HL-60 (cell line): ENCODE measurements at regions not wholly inside any gene's neighbourhood (a gene's known extent, or its start where the extent isn't known, plus 50 kb on each side); places are given as distances from the start of the nearest gene placed in this dataset.

ENCODE experiments used
- DNase-seq, 2 experiments: peaks; one replicate each; pipeline ENCODE4 v3.0.0-alpha.2; 2010 to 2020; ENCODE audit warnings: low read depth in 1 of 2, low spot score in 1 of 2
- H3K27ac ChIP-seq: fragments of 250-450 bp; sonication (Bioruptor Pico); replicated peaks from 2 replicates; pipeline ENCODE4 v1.5.1; 2020; ENCODE audit warnings: mild to moderate bottlenecking, moderate library complexity
- H3K27me3 ChIP-seq: fragments of 250-450 bp; sonication (Bioruptor Pico); 2 replicates; pipeline ENCODE4 v1.5.1; 2021; ENCODE audit warnings: mild to moderate bottlenecking, moderate library complexity; ENCODE audit not compliant: insufficient read depth, poor library complexity, severe bottlenecking
- H3K4me3 ChIP-seq: replicated peaks from 2 replicates; pipeline ENCODE4 v1.5.1; 2011; ENCODE audit warnings: mild to moderate bottlenecking, control low read depth, low read length; ENCODE audit not compliant: insufficient read depth
- GABPA ChIP-seq: IDR thresholded peaks from 2 replicates; pipeline ENCODE4 v1.6.1; 2012; ENCODE audit warnings: low read depth
- POLR2AphosphoS5 ChIP-seq: IDR thresholded peaks from 2 replicates; pipeline ENCODE4 v1.6.1; 2012; ENCODE audit warnings: low read depth
- SPI1 ChIP-seq: IDR thresholded peaks from 2 replicates; pipeline ENCODE4 v1.6.1; 2012; ENCODE audit warnings: low read depth, mild to moderate bottlenecking, borderline replicate concordance
- TF ChIP-seq, protein P1 (sequence below): IDR thresholded peaks from one replicate; pipeline ENCODE4 v1.5.1; 2011; ENCODE audit warnings: low read length, control low read depth, inconsistent platforms; ENCODE audit not compliant: insufficient read depth
- TF ChIP-seq, protein P2 (sequence below): IDR thresholded peaks from 2 replicates; pipeline ENCODE4 v1.6.1; 2012; ENCODE audit warnings: low read depth; ENCODE audit not compliant: insufficient replicate concordance

DNA sequence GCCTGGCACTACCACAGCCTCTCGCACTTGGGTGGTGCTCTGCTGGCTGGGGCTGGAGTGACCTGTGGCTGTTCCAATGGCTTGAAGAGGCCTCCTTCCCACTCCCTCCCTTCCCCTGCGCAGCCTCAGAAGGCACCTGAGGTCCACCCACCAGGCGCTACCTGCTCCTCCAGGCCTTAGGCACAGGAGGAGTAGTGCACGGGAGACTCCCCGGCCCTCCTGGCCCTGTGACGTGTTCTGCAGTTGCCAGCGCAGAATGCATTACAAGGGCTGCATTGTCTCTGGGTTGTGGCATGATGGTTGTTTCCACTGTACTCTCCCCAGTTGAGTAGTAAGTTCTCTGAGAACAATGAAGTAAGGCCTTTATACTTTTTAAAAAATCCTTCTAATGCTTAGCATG lies 128.6 kb downstream of the TEX29 start:
- no peak overlapping the region for H3K4me3 ChIP-seq
- no peak overlapping the region for H3K27ac ChIP-seq
- no peak for TF ChIP-seq SPI1
- no peak for TF ChIP-seq GABPA
- TF ChIP-seq, protein P1, sequence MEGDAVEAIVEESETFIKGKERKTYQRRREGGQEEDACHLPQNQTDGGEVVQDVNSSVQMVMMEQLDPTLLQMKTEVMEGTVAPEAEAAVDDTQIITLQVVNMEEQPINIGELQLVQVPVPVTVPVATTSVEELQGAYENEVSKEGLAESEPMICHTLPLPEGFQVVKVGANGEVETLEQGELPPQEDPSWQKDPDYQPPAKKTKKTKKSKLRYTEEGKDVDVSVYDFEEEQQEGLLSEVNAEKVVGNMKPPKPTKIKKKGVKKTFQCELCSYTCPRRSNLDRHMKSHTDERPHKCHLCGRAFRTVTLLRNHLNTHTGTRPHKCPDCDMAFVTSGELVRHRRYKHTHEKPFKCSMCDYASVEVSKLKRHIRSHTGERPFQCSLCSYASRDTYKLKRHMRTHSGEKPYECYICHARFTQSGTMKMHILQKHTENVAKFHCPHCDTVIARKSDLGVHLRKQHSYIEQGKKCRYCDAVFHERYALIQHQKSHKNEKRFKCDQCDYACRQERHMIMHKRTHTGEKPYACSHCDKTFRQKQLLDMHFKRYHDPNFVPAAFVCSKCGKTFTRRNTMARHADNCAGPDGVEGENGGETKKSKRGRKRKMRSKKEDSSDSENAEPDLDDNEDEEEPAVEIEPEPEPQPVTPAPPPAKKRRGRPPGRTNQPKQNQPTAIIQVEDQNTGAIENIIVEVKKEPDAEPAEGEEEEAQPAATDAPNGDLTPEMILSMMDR, result no peak
- no peak for TF ChIP-seq POLR2AphosphoS5
- TF ChIP-seq, protein P2, sequence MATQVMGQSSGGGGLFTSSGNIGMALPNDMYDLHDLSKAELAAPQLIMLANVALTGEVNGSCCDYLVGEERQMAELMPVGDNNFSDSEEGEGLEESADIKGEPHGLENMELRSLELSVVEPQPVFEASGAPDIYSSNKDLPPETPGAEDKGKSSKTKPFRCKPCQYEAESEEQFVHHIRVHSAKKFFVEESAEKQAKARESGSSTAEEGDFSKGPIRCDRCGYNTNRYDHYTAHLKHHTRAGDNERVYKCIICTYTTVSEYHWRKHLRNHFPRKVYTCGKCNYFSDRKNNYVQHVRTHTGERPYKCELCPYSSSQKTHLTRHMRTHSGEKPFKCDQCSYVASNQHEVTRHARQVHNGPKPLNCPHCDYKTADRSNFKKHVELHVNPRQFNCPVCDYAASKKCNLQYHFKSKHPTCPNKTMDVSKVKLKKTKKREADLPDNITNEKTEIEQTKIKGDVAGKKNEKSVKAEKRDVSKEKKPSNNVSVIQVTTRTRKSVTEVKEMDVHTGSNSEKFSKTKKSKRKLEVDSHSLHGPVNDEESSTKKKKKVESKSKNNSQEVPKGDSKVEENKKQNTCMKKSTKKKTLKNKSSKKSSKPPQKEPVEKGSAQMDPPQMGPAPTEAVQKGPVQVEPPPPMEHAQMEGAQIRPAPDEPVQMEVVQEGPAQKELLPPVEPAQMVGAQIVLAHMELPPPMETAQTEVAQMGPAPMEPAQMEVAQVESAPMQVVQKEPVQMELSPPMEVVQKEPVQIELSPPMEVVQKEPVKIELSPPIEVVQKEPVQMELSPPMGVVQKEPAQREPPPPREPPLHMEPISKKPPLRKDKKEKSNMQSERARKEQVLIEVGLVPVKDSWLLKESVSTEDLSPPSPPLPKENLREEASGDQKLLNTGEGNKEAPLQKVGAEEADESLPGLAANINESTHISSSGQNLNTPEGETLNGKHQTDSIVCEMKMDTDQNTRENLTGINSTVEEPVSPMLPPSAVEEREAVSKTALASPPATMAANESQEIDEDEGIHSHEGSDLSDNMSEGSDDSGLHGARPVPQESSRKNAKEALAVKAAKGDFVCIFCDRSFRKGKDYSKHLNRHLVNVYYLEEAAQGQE, result no peak
- peaks cover 2% of the 10 kb centered on the region for H3K27me3 ChIP-seq
- DNase-seq, result no peak

DNA sequence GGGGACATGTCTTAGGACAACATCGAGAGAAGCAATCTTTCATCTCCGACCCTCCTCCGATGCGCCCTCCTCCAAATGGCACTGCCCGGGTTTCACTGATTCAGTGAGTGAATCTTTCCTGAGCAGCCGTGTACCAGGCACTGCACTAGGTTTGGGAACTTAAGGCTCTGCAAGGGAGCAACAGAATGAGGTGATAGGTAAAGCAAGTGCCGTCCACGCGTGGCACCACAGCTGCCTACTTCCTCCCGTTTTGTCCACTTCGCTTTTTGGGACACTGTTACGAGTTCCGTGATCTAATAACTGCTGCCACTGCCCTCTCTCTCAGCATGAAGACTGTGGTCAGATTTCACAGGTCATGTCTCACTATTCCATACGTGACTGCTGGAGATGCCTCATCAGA lies 131.0 kb downstream of the TEX29 start:
- no peak overlapping the region for H3K27ac ChIP-seq

DNA sequence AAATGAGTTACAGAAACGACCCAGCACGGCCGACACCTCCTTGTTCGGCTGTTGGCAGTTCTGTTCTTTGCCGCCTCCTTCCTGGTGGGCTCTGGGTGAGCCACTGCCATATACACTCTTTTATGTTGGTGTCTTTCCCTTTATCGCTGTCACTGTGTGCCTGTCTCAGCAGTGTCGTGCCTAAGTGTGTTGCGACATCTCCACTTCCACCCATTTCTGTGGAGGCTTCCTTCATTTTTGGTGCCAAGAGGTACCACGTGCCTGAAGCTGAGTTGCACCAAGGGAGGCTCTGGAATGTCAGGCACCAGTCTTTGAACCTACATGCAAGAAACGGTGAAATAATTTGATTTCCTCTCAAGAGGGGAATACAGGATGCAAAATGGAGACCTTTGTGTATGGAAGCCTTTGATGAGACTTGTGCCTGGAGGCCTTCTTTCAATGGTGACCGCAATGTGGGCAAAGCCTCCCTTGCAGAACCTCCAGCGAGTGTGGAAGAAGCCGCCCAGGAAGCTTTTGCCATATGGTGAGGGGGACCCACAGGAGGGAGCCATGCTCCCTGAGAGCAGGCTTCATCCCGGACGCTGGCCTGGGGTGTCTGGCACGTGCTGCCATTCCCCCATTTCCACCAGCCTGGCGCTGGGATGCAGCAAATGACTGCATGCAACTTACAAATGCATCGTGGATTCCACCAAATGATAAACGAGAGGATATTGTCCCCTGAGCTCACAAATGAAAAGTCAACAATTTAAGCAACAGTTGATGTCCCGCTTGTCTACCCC lies 136.2 kb downstream of the TEX29 start:
- H3K27ac ChIP-seq, result no peak overlapping the region
- no peaks in the 10 kb centered on the region for H3K27me3 ChIP-seq
- TF ChIP-seq, protein P1, result no peak
- TF ChIP-seq POLR2AphosphoS5 (no peak), SPI1 (no peak), GABPA (no peak)
- TF ChIP-seq, protein P2, result no peak
- H3K4me3 ChIP-seq, result no peak overlapping the region
- DNase-seq, result no peak

More for the DNA sequence above, 131.0 kb downstream of the TEX29 start:
- TF ChIP-seq, protein P1, result no peak
- TF ChIP-seq SPI1, result no peak
- TF ChIP-seq GABPA, result no peak
- no peak for TF ChIP-seq POLR2AphosphoS5
- TF ChIP-seq, protein P2, result no peak
- H3K4me3 ChIP-seq, result no peak overlapping the region
- DNase-seq, result no peak
- H3K27me3 ChIP-seq, result peaks cover 2% of the 10 kb centered on the region
